SK-N-SH treated with all-trans-retinoic acid at 6 μM for 48 hours (cell line): ENCODE measurements at regions not wholly inside any gene's neighbourhood (a gene's known extent, or its start where the extent isn't known, plus 50 kb on each side); places are given as distances from the start of the nearest gene placed in this dataset.

Experiments
- ATAC-seq: fragments of 200-7000 bp; cut with Tn5 transposase; 3 replicates; pipeline ENCODE4 v1.9.1; 2020; ENCODE audit warnings: mild to moderate bottlenecking, moderate library complexity
- ARNTL ChIP-seq: fragments of 450-650 bp; formaldehyde crosslinking; IDR thresholded peaks from 2 replicates; pipeline ENCODE4 v1.5.0; 2020; ENCODE audit warnings: low read depth, mild to moderate bottlenecking, moderate library complexity, borderline replicate concordance
- BACH2 ChIP-seq: fragments of 250-450 bp; sonication (Bioruptor Pico); IDR thresholded peaks from 2 replicates; pipeline ENCODE4 v1.9.0; 2021; ENCODE audit warnings: mild to moderate bottlenecking, borderline replicate concordance
- CREB5 ChIP-seq: fragments of 250-450 bp; sonication (Bioruptor Pico); IDR thresholded peaks from 2 replicates; pipeline ENCODE4 v1.5.1; 2020; ENCODE audit warnings: low read depth, mild to moderate bottlenecking, moderate library complexity
- CSDC2 ChIP-seq: fragments of 250-450 bp; sonication (Bioruptor Pico); IDR thresholded peaks from 2 replicates; pipeline ENCODE4 v1.5.0; 2020; ENCODE audit warnings: mild to moderate bottlenecking, moderate library complexity
- ESRRG ChIP-seq: fragments of 250-450 bp; sonication (Bioruptor Pico); IDR thresholded peaks from 2 replicates; pipeline ENCODE4 v1.6.1; 2021; ENCODE audit warnings: mild to moderate bottlenecking
- GLIS3 ChIP-seq: fragments of 250-450 bp; sonication (Bioruptor Pico); IDR thresholded peaks from 2 replicates; pipeline ENCODE4 v1.5.0; 2020; ENCODE audit warnings: mild to moderate bottlenecking, moderate library complexity
- ISL1 ChIP-seq: fragments of 250-450 bp; sonication (Bioruptor Pico); IDR thresholded peaks from 2 replicates; pipeline ENCODE4 v2.1.2; 2022; ENCODE audit warnings: mild to moderate bottlenecking, moderate library complexity
- POU6F1 ChIP-seq: fragments of 250-450 bp; sonication (Bioruptor Pico); IDR thresholded peaks from 2 replicates; pipeline ENCODE4 v1.8.0; 2021; ENCODE audit warnings: low read depth, mild to moderate bottlenecking, moderate library complexity, borderline replicate concordance
- PPARA ChIP-seq: fragments of 250-450 bp; sonication (Bioruptor Pico); IDR thresholded peaks from 2 replicates; pipeline ENCODE4 v1.5.0; 2020; ENCODE audit warnings: mild to moderate bottlenecking, borderline replicate concordance
- RARB ChIP-seq: fragments of 250-450 bp; sonication (Bioruptor Pico); IDR thresholded peaks from 2 replicates; pipeline ENCODE4 v1.8.0; 2021; ENCODE audit warnings: mild to moderate bottlenecking, moderate library complexity
- SNAI2 ChIP-seq: fragments of 250-450 bp; sonication (Bioruptor Pico); IDR thresholded peaks from 2 replicates; pipeline ENCODE4 v1.5.0; 2020; ENCODE audit warnings: mild to moderate bottlenecking, moderate library complexity
- TCF4 ChIP-seq: fragments of 250-450 bp; sonication (Bioruptor Pico); IDR thresholded peaks from 2 replicates; pipeline ENCODE4 v1.8.0; 2021; ENCODE audit warnings: mild to moderate bottlenecking, moderate library complexity, borderline replicate concordance
- TSHZ2 ChIP-seq: fragments of 250-450 bp; sonication (Bioruptor Pico); IDR thresholded peaks from 2 replicates; pipeline ENCODE4 v1.5.0; 2020; ENCODE audit warnings: mild to moderate bottlenecking, moderate library complexity
- ZC3H10 ChIP-seq: fragments of 250-450 bp; sonication (Bioruptor Pico); IDR thresholded peaks from 2 replicates; pipeline ENCODE4 v1.5.1; 2021; ENCODE audit warnings: mild to moderate bottlenecking, moderate library complexity
- ZFP3 ChIP-seq: fragments of 250-450 bp; sonication (Bioruptor Pico); IDR thresholded peaks from 2 replicates; pipeline ENCODE4 v1.5.0; 2020; ENCODE audit warnings: mild to moderate bottlenecking, moderate library complexity
- ZNF565 ChIP-seq: fragments of 450-650 bp; formaldehyde crosslinking; conservative IDR thresholded peaks from 2 replicates; pipeline ENCODE4 v1.5.0; 2020; ENCODE audit warnings: low read depth, mild to moderate bottlenecking, moderate library complexity
- ZNF70 ChIP-seq: fragments of 450-650 bp; formaldehyde crosslinking; IDR thresholded peaks from 2 replicates; pipeline ENCODE4 v1.5.0; 2020; ENCODE audit warnings: mild to moderate bottlenecking, moderate library complexity
- ZNF8 ChIP-seq: fragments of 450-650 bp; formaldehyde crosslinking; IDR thresholded peaks from 2 replicates; pipeline ENCODE4 v1.5.0; 2020; ENCODE audit warnings: mild to moderate bottlenecking, moderate library complexity

GRCh38 chr3:73738711-73739110 lies 114.0 kb upstream of the PDZRN3 start (continued):
- no peak for TF ChIP-seq BACH2 (CRISPR knock-in tag)
- no peak for TF ChIP-seq ISL1 (CRISPR knock-in tag)

- no peak for TF ChIP-seq TCF4
- no peak for TF ChIP-seq ISL1 (CRISPR knock-in tag)
- TF ChIP-seq CREB5 (CRISPR knock-in tag) = no peak
- no peak for TF ChIP-seq PPARA (CRISPR knock-in tag)
- TF ChIP-seq ESRRG (CRISPR knock-in tag) = no peak
- TF ChIP-seq ARNTL = no peak
- TF ChIP-seq SNAI2 = no peak
- no peak for TF ChIP-seq GLIS3
- no peak for TF ChIP-seq ZC3H10
- no peak for TF ChIP-seq ZNF70 (CRISPR knock-in tag)
- TF ChIP-seq ZNF8 (CRISPR knock-in tag) = no peak
- no peak for TF ChIP-seq ZFP3 (CRISPR knock-in tag)
- no peak for TF ChIP-seq ZNF565 (CRISPR knock-in tag)
- no peak for TF ChIP-seq RARB (CRISPR knock-in tag)
- no peak for TF ChIP-seq CSDC2 (CRISPR knock-in tag)
- TF ChIP-seq POU6F1 = no peak
- TF ChIP-seq TSHZ2 (CRISPR knock-in tag) = no peak
Measured at GRCh38 chr3:73734211-73735089, 109.7 kb upstream of the PDZRN3 start.

GRCh38 chr3:73733746-73734145 lies 109.0 kb upstream of the PDZRN3 start:
- no peak for ATAC-seq
- no peak for TF ChIP-seq ZNF70 (CRISPR knock-in tag)
- TF ChIP-seq ZNF8 (CRISPR knock-in tag) = no peak
- TF ChIP-seq ARNTL = no peak
- TF ChIP-seq SNAI2 = no peak
- no peak for TF ChIP-seq POU6F1
- no peak for TF ChIP-seq RARB (CRISPR knock-in tag)
- TF ChIP-seq BACH2 (CRISPR knock-in tag) = no peak
- no peak for TF ChIP-seq ESRRG (CRISPR knock-in tag)
- no peak for TF ChIP-seq CREB5 (CRISPR knock-in tag)
- TF ChIP-seq TSHZ2 (CRISPR knock-in tag) = no peak
- no peak for TF ChIP-seq TCF4
- TF ChIP-seq, all 23 proteins: peak for 0

More at GRCh38 chr3:73734211-73735089, 109.7 kb upstream of the PDZRN3 start:
- ATAC-seq = no peak
